ENCODE measurements at regions not wholly inside any gene's neighbourhood (a gene's known extent, or its start where the extent isn't known, plus 50 kb on each side); places are given as distances from the start of the nearest gene placed in this dataset.

DNA sequence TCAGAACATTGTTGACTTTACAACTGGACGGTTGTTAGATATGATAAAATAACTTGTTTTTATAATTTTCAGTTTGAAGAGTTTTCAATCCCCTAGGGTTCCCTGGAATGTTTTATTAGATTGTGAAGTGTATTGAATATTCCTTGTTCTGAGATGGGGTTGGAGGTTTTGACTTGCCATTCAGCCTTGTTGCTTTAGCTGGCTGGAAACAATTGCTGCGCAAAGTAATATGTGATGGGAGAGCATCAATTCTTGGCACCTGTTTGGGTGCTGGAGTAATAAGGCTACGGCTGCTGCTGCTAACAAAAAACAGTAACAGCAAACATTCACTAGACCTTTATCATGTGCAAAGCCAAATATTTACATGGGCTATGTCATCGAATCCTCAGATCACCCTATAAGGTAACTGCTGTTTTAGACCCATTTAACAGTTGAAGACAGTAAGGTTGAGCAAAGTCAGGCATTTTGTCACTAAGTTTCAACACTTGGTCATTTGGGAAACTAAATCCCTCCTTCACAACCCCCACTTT, 241.0 kb upstream of the TBX3 start:
- Mint-ChIP-seq H3K4me1 (ENCODE audit: low read depth) (no peaks in the 10 kb centered on the region), H3K36me3 (ENCODE audit: low read depth) (peaks cover under 1% of the 10 kb centered on the region), H3K27me3 (ENCODE audit: insufficient read depth) (no peaks in the 10 kb centered on the region), H3K9me3 (peaks cover 5% of the 10 kb centered on the region), H3K4me3 (no peak overlapping the region), H3K27ac (no peak overlapping the region)
- no peak for DNase-seq (ENCODE audit: low spot score)
- intact Hi-C loops (cut with micrococcal nuclease): no loop called here

GRCh38 chr12:114921781-114922180, 237.8 kb upstream of the TBX3 start:
- intact Hi-C loops (cut with micrococcal nuclease): no loop called here

DNA sequence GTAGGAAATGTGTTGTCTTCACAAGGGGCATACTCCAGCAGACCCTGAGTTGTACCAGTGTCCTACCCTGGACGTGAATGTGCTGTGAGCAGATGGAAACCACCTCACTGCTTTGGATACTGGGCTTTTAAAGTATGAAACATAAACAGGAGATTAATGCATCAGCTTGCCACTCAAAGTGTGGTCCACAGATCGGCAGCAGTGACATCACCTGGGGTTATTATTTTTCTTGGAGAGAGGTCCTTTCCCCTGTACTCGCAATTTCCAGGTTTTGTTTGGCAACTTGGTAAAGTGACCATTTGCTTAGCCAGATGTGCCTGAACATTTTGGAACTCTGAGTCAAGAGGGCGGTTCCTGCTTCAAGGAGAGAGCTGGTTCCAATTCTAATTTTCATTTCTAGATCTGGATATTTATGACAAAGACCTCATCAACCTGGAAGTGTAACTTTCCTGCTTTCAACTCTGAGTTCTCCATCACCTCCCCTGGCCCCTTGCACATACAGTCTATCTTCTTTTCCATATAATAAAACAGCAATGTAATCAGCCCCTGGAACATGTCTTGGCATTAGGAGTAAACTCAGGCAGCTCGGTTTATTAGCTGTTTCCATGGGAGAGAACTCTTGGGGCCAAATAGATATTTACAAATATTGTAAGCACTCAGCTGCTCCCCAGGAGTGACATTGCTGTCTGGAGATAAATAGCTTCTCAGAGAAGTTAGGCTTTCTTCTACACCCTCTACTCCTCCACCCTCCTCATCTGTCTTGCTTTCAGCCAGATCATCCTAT, 237.0 kb upstream of the TBX3 start:
- intact Hi-C loops (cut with micrococcal nuclease): no loop called here

More at GRCh38 chr12:114921781-114922180, 237.8 kb upstream of the TBX3 start:
- no peaks in the 10 kb centered on the region for H3K9me3 Mint-ChIP-seq
- H3K27ac Mint-ChIP-seq: no peak overlapping the region
- no peaks in the 10 kb centered on the region for H3K36me3 Mint-ChIP-seq (ENCODE audit: low read depth)
- no peak overlapping the region for H3K4me3 Mint-ChIP-seq
- no peaks in the 10 kb centered on the region for H3K27me3 Mint-ChIP-seq (ENCODE audit: insufficient read depth)
- DNase-seq (ENCODE audit: low spot score): no peak
- H3K4me1 Mint-ChIP-seq (ENCODE audit: low read depth): no peaks in the 10 kb centered on the region

GRCh38 chr12:114919479-114919878, 235.5 kb upstream of the TBX3 start:
- no peak for DNase-seq (ENCODE audit: low spot score)
- Mint-ChIP-seq H3K36me3 (ENCODE audit: low read depth) (no peaks in the 10 kb centered on the region), H3K4me1 (ENCODE audit: low read depth) (no peaks in the 10 kb centered on the region), H3K27me3 (ENCODE audit: insufficient read depth) (no peaks in the 10 kb centered on the region), H3K27ac (no peak overlapping the region), H3K4me3 (no peak overlapping the region), H3K9me3 (no peaks in the 10 kb centered on the region)
- intact Hi-C loops (cut with micrococcal nuclease): no loop called here

More for the DNA sequence above, 237.0 kb upstream of the TBX3 start:
- Mint-ChIP-seq H3K4me1 (ENCODE audit: low read depth) (no peaks in the 10 kb centered on the region), H3K27ac (no peak overlapping the region), H3K36me3 (ENCODE audit: low read depth) (no peaks in the 10 kb centered on the region), H3K4me3 (no peak overlapping the region), H3K27me3 (ENCODE audit: insufficient read depth) (no peaks in the 10 kb centered on the region), H3K9me3 (no peaks in the 10 kb centered on the region)
- no peak for DNase-seq (ENCODE audit: low spot score)

GRCh38 chr12:114918535-114919233, 234.7 kb upstream of the TBX3 start:
- Mint-ChIP-seq H3K27ac (no peak overlapping the region), H3K27me3 (ENCODE audit: insufficient read depth) (no peaks in the 10 kb centered on the region), H3K4me3 (no peak overlapping the region), H3K36me3 (ENCODE audit: low read depth) (no peaks in the 10 kb centered on the region), H3K4me1 (ENCODE audit: low read depth) (no peaks in the 10 kb centered on the region), H3K9me3 (no peaks in the 10 kb centered on the region)
- intact Hi-C loops (cut with micrococcal nuclease): no loop called here
- no peak for DNase-seq (ENCODE audit: low spot score)

DNA sequence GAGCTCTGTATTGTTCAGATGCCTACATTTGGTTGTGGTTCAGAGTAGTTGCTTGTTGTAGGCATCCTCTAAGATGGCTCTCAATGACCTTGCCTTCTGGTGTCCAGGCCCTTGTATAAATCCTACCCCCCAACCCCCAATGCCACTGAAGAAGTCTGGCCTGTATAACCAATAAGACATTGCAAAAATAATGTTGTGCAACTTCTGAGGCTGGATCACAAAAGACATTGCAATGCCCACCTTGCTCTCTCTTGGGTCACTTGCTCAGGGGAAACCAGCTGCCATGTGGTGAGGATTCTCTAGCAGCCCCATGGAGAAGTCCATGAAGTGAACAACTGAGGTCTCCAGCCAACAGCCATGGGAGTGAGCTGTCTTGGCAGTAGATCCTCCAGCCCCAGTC, 234.0 kb upstream of the TBX3 start:
- H3K27ac Mint-ChIP-seq: no peak overlapping the region
- no peak for DNase-seq (ENCODE audit: low spot score)
- H3K9me3 Mint-ChIP-seq: no peaks in the 10 kb centered on the region
- no peak overlapping the region for H3K4me3 Mint-ChIP-seq
- H3K27me3 Mint-ChIP-seq (ENCODE audit: insufficient read depth): no peaks in the 10 kb centered on the region
- intact Hi-C loops (cut with micrococcal nuclease): no loop called here
- no peaks in the 10 kb centered on the region for H3K36me3 Mint-ChIP-seq (ENCODE audit: low read depth)
- no peaks in the 10 kb centered on the region for H3K4me1 Mint-ChIP-seq (ENCODE audit: low read depth)

- intact Hi-C loops (cut with micrococcal nuclease): no loop called here
- Mint-ChIP-seq H3K9me3 (no peaks in the 10 kb centered on the region), H3K27me3 (ENCODE audit: insufficient read depth) (no peaks in the 10 kb centered on the region), H3K36me3 (ENCODE audit: low read depth) (no peaks in the 10 kb centered on the region), H3K4me3 (no peak overlapping the region), H3K4me1 (ENCODE audit: low read depth) (no peaks in the 10 kb centered on the region), H3K27ac (no peak overlapping the region)
- DNase-seq (ENCODE audit: low spot score): no peak
Measured at GRCh38 chr12:114917307-114917706, 233.3 kb upstream of the TBX3 start.

DNA sequence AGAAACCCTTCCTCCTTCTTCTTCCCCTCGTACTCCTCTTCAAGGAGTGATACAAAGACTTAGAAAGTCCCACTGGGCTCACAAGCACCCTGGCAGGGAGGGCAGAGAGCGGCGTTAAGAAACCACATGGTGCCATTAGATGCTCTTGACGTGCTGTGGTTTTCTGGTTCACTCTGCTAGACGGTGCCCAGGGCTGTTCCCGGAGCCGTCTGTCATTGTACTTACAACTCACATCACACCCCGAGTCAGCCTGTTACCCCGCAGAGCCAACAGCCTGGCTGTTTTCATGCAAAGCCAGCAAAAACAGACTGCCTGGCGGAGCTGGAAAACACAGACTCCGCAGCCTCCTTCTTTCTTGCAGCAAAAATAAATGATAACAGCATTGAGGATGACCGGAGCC, 232.6 kb upstream of the TBX3 start:
- intact Hi-C loops (cut with micrococcal nuclease): no loop called here
- Mint-ChIP-seq H3K27ac (no peak overlapping the region), H3K27me3 (ENCODE audit: insufficient read depth) (no peaks in the 10 kb centered on the region)

GRCh38 chr12:114916124-114916523, 232.1 kb upstream of the TBX3 start:
- Mint-ChIP-seq H3K27ac (no peak overlapping the region), H3K4me3 (no peak overlapping the region), H3K9me3 (peaks cover 5% of the 10 kb centered on the region), H3K4me1 (ENCODE audit: low read depth) (no peaks in the 10 kb centered on the region), H3K27me3 (ENCODE audit: insufficient read depth) (no peaks in the 10 kb centered on the region), H3K36me3 (ENCODE audit: low read depth) (no peaks in the 10 kb centered on the region)
- no peak for DNase-seq (ENCODE audit: low spot score)
- intact Hi-C loops (cut with micrococcal nuclease): no loop called here

More for the DNA sequence above, 232.6 kb upstream of the TBX3 start:
- peaks cover 5% of the 10 kb centered on the region for H3K9me3 Mint-ChIP-seq
- no peaks in the 10 kb centered on the region for H3K4me1 Mint-ChIP-seq (ENCODE audit: low read depth)
- H3K36me3 Mint-ChIP-seq (ENCODE audit: low read depth): no peaks in the 10 kb centered on the region
- DNase-seq (ENCODE audit: low spot score): no peak
- no peak overlapping the region for H3K4me3 Mint-ChIP-seq

GRCh38 chr12:114913871-114914801, 230.2 kb upstream of the TBX3 start:
- H3K4me1 Mint-ChIP-seq (ENCODE audit: low read depth): no peaks in the 10 kb centered on the region
- DNase-seq (ENCODE audit: low spot score): no peak
- H3K36me3 Mint-ChIP-seq (ENCODE audit: low read depth): no peaks in the 10 kb centered on the region
- no peak overlapping the region for H3K27ac Mint-ChIP-seq
- no peak overlapping the region for H3K4me3 Mint-ChIP-seq
- intact Hi-C loops (cut with micrococcal nuclease): no loop called here
- H3K9me3 Mint-ChIP-seq: peaks cover 5% of the 10 kb centered on the region
- no peaks in the 10 kb centered on the region for H3K27me3 Mint-ChIP-seq (ENCODE audit: insufficient read depth)

- no peak overlapping the region for H3K27ac Mint-ChIP-seq
- no peak overlapping the region for H3K4me3 Mint-ChIP-seq
- peaks cover 5% of the 10 kb centered on the region for H3K9me3 Mint-ChIP-seq
- H3K4me1 Mint-ChIP-seq (ENCODE audit: low read depth): no peaks in the 10 kb centered on the region
- no peaks in the 10 kb centered on the region for H3K36me3 Mint-ChIP-seq (ENCODE audit: low read depth)
- intact Hi-C loops (cut with micrococcal nuclease): no loop called here
- no peak for DNase-seq (ENCODE audit: low spot score)
- H3K27me3 Mint-ChIP-seq (ENCODE audit: insufficient read depth): no peaks in the 10 kb centered on the region
Measured at GRCh38 chr12:114912811-114913210, 228.8 kb upstream of the TBX3 start.

GRCh38 chr12:114911196-114911595, 227.2 kb upstream of the TBX3 start:
- H3K4me3 Mint-ChIP-seq: no peak overlapping the region
- intact Hi-C loops (cut with micrococcal nuclease): no loop called here
- no peaks in the 10 kb centered on the region for H3K4me1 Mint-ChIP-seq (ENCODE audit: low read depth)
- peaks cover 5% of the 10 kb centered on the region for H3K9me3 Mint-ChIP-seq
- no peaks in the 10 kb centered on the region for H3K36me3 Mint-ChIP-seq (ENCODE audit: low read depth)
- no peak overlapping the region for H3K27ac Mint-ChIP-seq
- no peak for DNase-seq (ENCODE audit: low spot score)
- no peaks in the 10 kb centered on the region for H3K27me3 Mint-ChIP-seq (ENCODE audit: insufficient read depth)
